RWPE2 (cell line): ENCODE measurements at regions not wholly inside any gene's neighbourhood (a gene's known extent, or its start where the extent isn't known, plus 50 kb on each side); places are given as distances from the start of the nearest gene placed in this dataset.
"Not testable (repeated sequence)": the region's sequence is repeated elsewhere in the genome, so short reads cannot be mapped to it uniquely, and the experiment has no call there.

Experiments used
- ATAC-seq: fragments of 200-7000 bp; cut with Tn5 transposase; 3 replicates; pipeline ENCODE4 v1.9.1; 2021; ENCODE audit warnings: low read depth
- DNase-seq: peaks from one replicate; pipeline ENCODE4 v3.0.0-alpha.2; 2020; ENCODE audit warnings: low spot score
- H3K27ac ChIP-seq: fragments of 450-650 bp; 2 replicates; pipeline ENCODE4 v1.5.1; 2017; ENCODE audit warnings: mild to moderate bottlenecking; ENCODE audit not compliant: poor library complexity, severe bottlenecking
- H3K27me3 ChIP-seq: fragments of 250-450 bp; sonication (Bioruptor Pico); 2 replicates; pipeline ENCODE4 v1.5.1; 2021; ENCODE audit warnings: mild to moderate bottlenecking, moderate library complexity; ENCODE audit not compliant: insufficient read depth, poor library complexity, severe bottlenecking
- H3K36me3 ChIP-seq: fragments of 250-450 bp; sonication (Bioruptor Pico); 2 replicates; pipeline ENCODE4 v1.5.1; 2020; ENCODE audit warnings: low read depth, mild to moderate bottlenecking, moderate library complexity
- H3K4me1 ChIP-seq: fragments of 250-450 bp; sonication (Bioruptor Pico); 2 replicates; pipeline ENCODE4 v1.5.1; 2021; ENCODE audit warnings: mild to moderate bottlenecking, moderate library complexity; ENCODE audit not compliant: insufficient read depth, poor library complexity, severe bottlenecking
- H3K4me3 ChIP-seq: fragments of 250-450 bp; sonication (Bioruptor Pico); 2 replicates; pipeline ENCODE4 v1.5.1; 2021; ENCODE audit warnings: mild to moderate bottlenecking, moderate library complexity; ENCODE audit not compliant: severe bottlenecking
- H3K9me3 ChIP-seq: fragments of 250-450 bp; sonication (Bioruptor Pico); 2 replicates; pipeline ENCODE4 v1.5.1; 2021; ENCODE audit warnings: mild to moderate bottlenecking, moderate library complexity; ENCODE audit not compliant: severe bottlenecking
- CTCF ChIP-seq: fragments of 450-650 bp; IDR thresholded peaks from one replicate; pipeline ENCODE4 v1.5.1; 2017; ENCODE audit warnings: mild to moderate bottlenecking, moderate library complexity; ENCODE audit not compliant: poor library complexity, severe bottlenecking

- no peak for TF ChIP-seq CTCF
- no peak for DNase-seq
- Histone ChIP-seq H3K36me3 (no peaks in the 10 kb centered on the region), H3K4me3 (no peak overlapping the region), H3K9me3 (no peaks in the 10 kb centered on the region), H3K4me1 (peaks cover 14% of the 10 kb centered on the region), H3K27ac (no peak overlapping the region), H3K27me3 (no peaks in the 10 kb centered on the region)
- no peak for ATAC-seq
Measured at GRCh38 chr15:89018207-89018606, 70.0 kb upstream of the ABHD2 start.

GRCh38 chr15:89019436-89019835 lies 68.8 kb upstream of the ABHD2 start:
- ATAC-seq (no peak), DNase-seq (no peak)
- H3K36me3 ChIP-seq, result no peaks in the 10 kb centered on the region
- no peak overlapping the region for H3K4me3 ChIP-seq
- H3K27me3 ChIP-seq, result no peaks in the 10 kb centered on the region
- no peak overlapping the region for H3K27ac ChIP-seq
- peaks cover 3% of the 10 kb centered on the region for H3K9me3 ChIP-seq
- no peak for TF ChIP-seq CTCF
- peaks cover 18% of the 10 kb centered on the region for H3K4me1 ChIP-seq

- H3K36me3 ChIP-seq, result no peaks in the 10 kb centered on the region
- no peak overlapping the region for H3K4me3 ChIP-seq
- H3K4me1 ChIP-seq, result peaks cover 16% of the 10 kb centered on the region
- TF ChIP-seq CTCF, result no peak
- no peak overlapping the region for H3K27ac ChIP-seq
- no peak for DNase-seq
- H3K9me3 ChIP-seq, result peaks cover 5% of the 10 kb centered on the region
- no peaks in the 10 kb centered on the region for H3K27me3 ChIP-seq
- no peak for ATAC-seq
Measured at GRCh38 chr15:89021224-89021623, 67.0 kb upstream of the ABHD2 start.

- not testable (repeated sequence) for H3K9me3 ChIP-seq, H3K4me1 ChIP-seq, ATAC-seq, H3K36me3 ChIP-seq, H3K27ac ChIP-seq, H3K27me3 ChIP-seq, DNase-seq, H3K4me3 ChIP-seq
Measured at GRCh38 chr15:89021886-89022285, 66.4 kb upstream of the ABHD2 start.

DNA sequence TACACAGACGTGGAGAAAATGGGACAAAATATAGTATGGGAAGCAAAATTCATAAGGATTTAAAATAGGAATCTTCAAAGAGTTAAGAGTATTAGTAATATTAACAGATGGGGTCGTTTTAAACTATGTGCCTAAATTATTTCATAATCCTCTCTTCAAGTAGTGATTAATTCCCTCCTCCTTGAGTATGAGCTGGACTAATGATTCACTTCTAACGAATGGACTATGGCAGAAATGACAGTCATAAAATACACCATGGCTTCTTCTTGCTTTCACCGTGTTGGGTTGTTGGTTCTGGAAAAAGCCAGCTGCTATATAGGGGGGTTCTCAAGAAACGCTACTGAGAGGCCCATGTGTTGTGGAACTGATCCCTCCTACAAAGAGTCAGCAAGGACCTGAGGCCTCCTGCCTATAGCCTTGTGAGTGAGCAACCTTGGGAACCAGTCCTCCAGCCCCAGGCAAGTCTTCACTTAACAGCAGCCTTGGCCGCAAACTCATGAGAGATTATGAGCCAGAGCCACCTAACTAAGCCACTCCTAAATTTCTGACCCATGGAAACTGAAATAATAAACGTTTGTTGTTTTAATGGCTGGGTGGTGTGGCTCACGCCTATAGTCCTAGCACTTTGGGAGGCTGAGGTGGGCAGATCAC lies 64.8 kb upstream of the ABHD2 start:
- ATAC-seq (peak; percentile 74), DNase-seq (no peak)
- Histone ChIP-seq H3K27me3 (no peaks in the 10 kb centered on the region), H3K9me3 (peaks cover 5% of the 10 kb centered on the region), H3K27ac (no peak overlapping the region), H3K4me1 (peaks cover 5% of the 10 kb centered on the region), H3K4me3 (no peak overlapping the region), H3K36me3 (no peaks in the 10 kb centered on the region)
- no peak for TF ChIP-seq CTCF
